ENCODE measurements at regions not wholly inside any gene's neighbourhood (a gene's known extent, or its start where the extent isn't known, plus 50 kb on each side); places are given as distances from the start of the nearest gene placed in this dataset.

GRCh38 chr2:151027151-151027550 is 234.5 kb downstream of the RBM43 start:
- DNase-seq: peak; percentile 54 to 88 (median 79)
- ATAC-seq (ENCODE audit: insufficient read depth, low FRiP score): no peak
- H3K27ac ChIP-seq (ENCODE audit: low read depth in 1 of 2, low read length in 1 of 2): no peak overlapping the region
- no peaks in the 10 kb centered on the region for H3K36me3 ChIP-seq (ENCODE audit: control insufficient read depth in 4 of 4, insufficient read depth in 4 of 4, low read length in 4 of 4)
- H3K4me3 ChIP-seq: no peak overlapping the region
- TF ChIP-seq CTCF (IDR thresholded peaks at IDR 0.05; ENCODE audit: control extremely low read depth, extremely low read depth): no peak
- peaks cover 0 to 24% (median 0%) of the 10 kb centered on the region in 5 donors for H3K4me1 ChIP-seq (ENCODE audit: control insufficient read depth in 5 of 5, insufficient read depth in 5 of 5, low read length in 5 of 5)
- 57 to 70% methylated on average over 6 of the region's 6 CpGs for WGBS, 2 donors
- no peaks in the 10 kb centered on the region for H3K27me3 ChIP-seq (ENCODE audit: control insufficient read depth in 3 of 3, insufficient read depth in 3 of 3, low read length in 2 of 3)
- peaks cover 0 to 2% (median 0%) of the 10 kb centered on the region in 4 donors for H3K9me3 ChIP-seq (ENCODE audit: control insufficient read depth in 4 of 4, insufficient read depth in 3 of 4, low read length in 3 of 4)
- no peak overlapping the region for H3K9ac ChIP-seq (ENCODE audit: insufficient read depth in 1 of 2, low read length in 2 of 2)

DNA sequence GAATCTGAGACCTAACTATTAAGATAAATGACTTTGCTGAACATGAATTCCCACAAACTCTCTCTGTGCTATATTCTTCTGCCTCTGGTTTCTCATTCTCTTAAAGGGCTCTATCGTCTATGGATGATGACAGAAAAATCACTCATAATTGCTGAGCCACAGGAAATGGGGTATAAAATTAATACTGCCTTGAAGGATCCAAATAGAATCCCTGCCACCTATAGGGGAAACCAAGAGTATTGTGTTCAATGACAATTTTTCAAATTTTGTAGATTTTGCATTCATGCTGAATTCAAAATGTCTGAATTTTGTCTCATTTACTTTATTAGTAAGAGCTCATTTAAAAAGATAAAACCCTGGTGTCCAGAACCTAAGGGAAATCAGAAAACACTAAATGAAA is 235.8 kb downstream of the RBM43 start:
- no peak for DNase-seq
- no peak for TF ChIP-seq CTCF (IDR thresholded peaks at IDR 0.05; ENCODE audit: control extremely low read depth, extremely low read depth)
- Histone ChIP-seq H3K9ac (ENCODE audit: insufficient read depth in 1 of 2, low read length in 2 of 2) (no peak overlapping the region), H3K4me3 (no peak overlapping the region), H3K4me1 (ENCODE audit: control insufficient read depth in 5 of 5, insufficient read depth in 5 of 5, low read length in 5 of 5) (peaks cover 0 to 29% (median 0%) of the 10 kb centered on the region in 5 donors), H3K9me3 (ENCODE audit: control insufficient read depth in 4 of 4, insufficient read depth in 3 of 4, low read length in 3 of 4) (peaks cover 0 to 2% (median 0%) of the 10 kb centered on the region in 4 donors), H3K27me3 (ENCODE audit: control insufficient read depth in 3 of 3, insufficient read depth in 3 of 3, low read length in 2 of 3) (no peaks in the 10 kb centered on the region), H3K27ac (ENCODE audit: low read depth in 1 of 2, low read length in 1 of 2) (no peak overlapping the region), H3K36me3 (ENCODE audit: control insufficient read depth in 4 of 4, insufficient read depth in 4 of 4, low read length in 4 of 4) (no peaks in the 10 kb centered on the region)
- WGBS, 2 donors: 78 to 89% methylated on average over 1 of the region's 1 CpG
- ATAC-seq (ENCODE audit: insufficient read depth, low FRiP score): no peak

- no peak for TF ChIP-seq CTCF (IDR thresholded peaks at IDR 0.05; ENCODE audit: control extremely low read depth, extremely low read depth)
- WGBS, 2 donors: 54 to 57% methylated on average over 4 of the region's 4 CpGs
- no peak for ATAC-seq (ENCODE audit: insufficient read depth, low FRiP score)
These were observed 236.9 kb downstream of the RBM43 start for GRCh38 chr2:151024696-151025251.

More at GRCh38 chr2:151024696-151025251, 236.9 kb downstream of the RBM43 start:
- Histone ChIP-seq H3K9ac (ENCODE audit: insufficient read depth in 1 of 2, low read length in 2 of 2) (no peak overlapping the region), H3K9me3 (ENCODE audit: control insufficient read depth in 4 of 4, insufficient read depth in 3 of 4, low read length in 3 of 4) (peaks cover 0 to 1% (median 0%) of the 10 kb centered on the region in 4 donors), H3K36me3 (ENCODE audit: control insufficient read depth in 4 of 4, insufficient read depth in 4 of 4, low read length in 4 of 4) (no peaks in the 10 kb centered on the region), H3K27ac (ENCODE audit: low read depth in 1 of 2, low read length in 1 of 2) (no peak overlapping the region), H3K4me3 (no peak overlapping the region), H3K4me1 (ENCODE audit: control insufficient read depth in 5 of 5, insufficient read depth in 5 of 5, low read length in 5 of 5) (peaks cover 0 to 29% (median 0%) of the 10 kb centered on the region in 5 donors), H3K27me3 (ENCODE audit: control insufficient read depth in 3 of 3, insufficient read depth in 3 of 3, low read length in 2 of 3) (peaks cover 0 to 5% (median 0%) of the 10 kb centered on the region in 3 donors)
- no peak for DNase-seq

Measured in lung (tissue), 11 donors.